Mammary epithelial cell (primary cell): ENCODE measurements at regions not wholly inside any gene's neighbourhood (a gene's known extent, or its start where the extent isn't known, plus 50 kb on each side); places are given as distances from the start of the nearest gene placed in this dataset.

Experiments
- CTCF ChIP-seq, 2 donors: IDR thresholded peaks in 1 of 2; conservative IDR thresholded peaks in 1 of 2; 2 replicates each; pipeline ENCODE4 v1.5.1; 2011 to 2012; ENCODE audit warnings: inconsistent platforms in 2 of 2, low read length in 2 of 2, mild to moderate bottlenecking in 2 of 2, control low read depth in 1 of 2, low read depth in 1 of 2; ENCODE audit not compliant: insufficient read depth in 1 of 2; ENCODE audit errors: extremely low read depth in 1 of 2
- EZH2 ChIP-seq: IDR thresholded peaks from 2 replicates; pipeline ENCODE4 v1.6.1; 2012; ENCODE audit warnings: low read length, inconsistent platforms, borderline replicate concordance

DNA sequence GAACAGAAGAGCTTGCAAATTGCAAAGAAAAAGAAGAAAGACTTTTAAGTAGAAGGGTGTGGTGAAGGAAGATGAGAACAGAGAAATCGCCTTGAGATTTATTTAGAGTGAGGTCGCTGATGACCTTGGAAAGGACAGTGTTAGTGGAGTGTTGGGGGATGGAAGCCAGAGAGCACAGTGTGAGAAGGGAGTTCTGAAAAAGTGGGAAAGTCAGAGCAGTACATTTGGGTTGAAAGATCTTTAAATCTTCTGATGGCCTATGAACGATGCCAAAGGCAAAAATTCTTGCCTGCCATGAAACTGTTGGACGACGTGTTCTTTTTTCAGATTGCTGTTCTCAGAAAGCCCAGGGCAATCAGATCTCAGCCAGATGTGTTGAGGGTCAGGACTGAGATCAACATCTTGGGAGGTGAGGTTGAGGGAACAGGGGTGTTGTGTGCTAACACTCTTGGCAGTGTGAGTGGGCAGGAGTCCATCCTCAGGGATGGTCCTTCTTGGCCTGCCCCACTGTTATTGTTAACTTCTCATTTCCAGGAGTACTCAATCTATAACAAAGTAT lies 330.1 kb downstream of the MAP2K6 start:
- no peak for TF ChIP-seq CTCF (conservative IDR thresholded peaks at IDR 0.05 in 1 of 2, IDR thresholded peaks at IDR 0.05 in 1 of 2; ENCODE audit: extremely low read depth in 1 of 2, insufficient read depth in 1 of 2, low read depth in 1 of 2, low read length in 2 of 2)
- no peak for TF ChIP-seq EZH2
